ENCODE measurements at regions not wholly inside any gene's neighbourhood (a gene's known extent, or its start where the extent isn't known, plus 50 kb on each side); places are given as distances from the start of the nearest gene placed in this dataset.

DNA sequence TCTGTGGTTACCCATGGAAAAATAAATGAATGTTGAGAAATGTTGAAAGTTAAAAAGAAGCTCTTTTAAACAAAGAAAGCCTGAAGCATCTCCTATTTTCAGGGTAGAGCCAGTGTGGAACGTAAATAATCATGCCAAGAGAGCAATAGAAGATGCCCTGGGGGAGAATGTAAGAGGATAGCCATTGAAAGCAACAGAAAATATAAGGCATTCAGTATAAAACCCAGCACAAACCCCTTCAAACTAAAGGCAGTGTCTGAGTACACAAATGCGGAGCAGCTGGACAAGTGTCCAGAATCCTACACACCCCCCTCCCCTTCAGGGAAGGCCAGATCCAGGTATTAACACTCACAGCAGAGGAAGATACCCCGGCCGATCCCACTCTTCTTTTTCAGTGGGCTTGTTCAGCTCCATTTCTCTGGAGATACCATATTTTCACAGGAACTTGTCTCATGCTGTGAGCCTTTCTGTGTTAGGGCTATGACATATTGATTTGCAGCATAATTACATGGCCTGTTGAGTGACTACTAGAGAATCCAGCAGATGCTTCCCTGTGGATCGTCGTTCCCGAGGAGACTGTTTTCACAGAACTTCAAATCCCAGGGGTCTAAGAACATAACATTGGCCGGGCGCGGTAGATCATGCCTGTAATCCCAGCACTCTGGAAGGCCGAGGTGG is 101.2 kb downstream of the PLK2 start:
- DNase-seq (ENCODE audit: low spot score) = no peak
- intact Hi-C loops (cut with DNase I) = no loop called here

DNA sequence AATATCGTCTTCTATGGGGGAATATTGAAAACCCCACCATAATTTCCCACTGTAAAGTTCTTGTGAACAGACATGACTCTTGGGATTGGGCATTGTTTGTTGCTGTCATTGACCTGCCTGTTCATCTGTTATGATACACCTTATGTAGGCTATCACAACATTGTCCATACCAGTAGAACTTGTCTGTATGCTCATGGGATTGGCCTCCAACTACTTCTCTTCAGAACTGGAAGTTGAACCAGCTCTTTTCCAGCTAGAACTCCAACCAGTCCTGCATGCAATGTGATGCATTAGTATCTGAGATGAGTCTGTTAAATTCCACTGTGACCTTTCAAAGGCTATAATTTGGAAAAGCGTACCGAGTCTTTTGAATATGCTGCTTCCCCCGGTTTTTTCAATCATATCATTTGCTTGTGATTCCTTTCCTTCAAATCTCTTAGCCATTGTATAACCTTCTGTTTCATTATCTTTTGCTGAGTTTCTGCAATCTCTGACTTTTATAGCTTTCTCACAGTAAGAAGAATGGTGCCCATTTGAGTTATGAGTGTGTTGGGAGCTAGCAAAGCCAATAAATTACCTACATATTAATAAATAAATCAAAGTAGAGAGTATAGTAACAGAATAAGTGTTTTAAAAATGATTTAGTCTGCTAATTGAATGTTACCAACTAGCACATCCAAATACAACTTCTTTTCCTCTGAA is 101.9 kb downstream of the PLK2 start:
- no peak for DNase-seq (ENCODE audit: low spot score)
- intact Hi-C loops (cut with DNase I) = no loop called here

DNA sequence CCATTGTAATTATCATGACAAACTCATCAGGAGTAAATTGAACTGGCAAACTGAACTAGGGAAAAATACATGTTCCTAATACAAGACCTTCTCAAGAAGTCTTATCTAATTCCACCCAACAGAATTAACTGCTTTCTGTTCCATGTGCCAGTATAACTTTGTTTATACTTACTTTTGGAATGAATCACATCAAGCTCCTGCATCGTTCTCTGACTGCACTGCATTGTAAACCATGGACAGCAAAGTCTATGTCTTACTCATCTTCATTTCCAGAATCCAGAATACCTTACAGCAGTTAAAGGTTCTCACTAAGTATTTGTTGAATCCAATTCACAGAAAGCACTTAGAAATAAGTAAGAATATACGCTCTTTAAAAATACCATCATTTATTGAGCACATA is 102.8 kb downstream of the PLK2 start:
- DNase-seq (ENCODE audit: low spot score) = no peak
- intact Hi-C loops (cut with DNase I) = no loop called here

DNA sequence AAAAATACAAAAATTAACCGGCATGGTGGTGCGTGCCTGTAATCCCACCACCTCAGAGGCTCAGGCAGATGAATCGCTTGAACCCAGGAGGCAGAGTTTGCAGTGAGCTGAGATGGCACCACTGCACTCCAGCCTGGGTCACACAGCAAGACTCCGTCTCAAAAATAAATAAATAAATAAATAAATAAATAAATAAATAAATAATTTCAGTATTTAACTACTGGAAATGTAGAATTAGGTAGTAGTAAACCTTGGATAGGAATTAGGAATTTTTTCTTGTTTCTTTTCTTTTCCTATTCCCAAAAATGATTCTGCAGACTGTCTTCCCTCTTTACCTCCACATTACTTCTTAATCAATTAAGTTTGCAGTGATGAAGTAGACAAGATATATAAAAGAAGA is 103.2 kb downstream of the PLK2 start:
- intact Hi-C loops (cut with DNase I) = no loop called here
- no peak for DNase-seq (ENCODE audit: low spot score)

DNA sequence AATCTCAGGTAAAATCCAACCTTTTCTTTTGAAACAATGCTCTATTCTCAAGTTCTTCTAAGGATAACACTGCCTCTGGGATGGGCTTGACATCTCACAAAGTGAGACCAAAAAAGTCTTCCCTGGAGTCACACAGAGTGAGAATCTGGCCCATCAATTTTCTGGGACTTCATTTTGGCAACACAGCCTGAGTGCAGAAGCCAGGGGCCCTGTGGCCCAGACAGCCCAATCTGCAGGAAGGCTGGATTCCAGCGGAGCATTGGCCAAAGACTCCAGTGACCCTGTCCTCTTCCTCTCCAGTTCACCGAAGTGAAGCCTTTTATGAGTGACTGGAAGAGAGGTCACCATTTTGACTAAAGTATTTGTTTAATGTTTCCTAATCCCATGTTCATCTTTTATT is 105.1 kb downstream of the PLK2 start:
- no peak for DNase-seq (ENCODE audit: low spot score)
- intact Hi-C loops (cut with DNase I) = no loop called here

DNA sequence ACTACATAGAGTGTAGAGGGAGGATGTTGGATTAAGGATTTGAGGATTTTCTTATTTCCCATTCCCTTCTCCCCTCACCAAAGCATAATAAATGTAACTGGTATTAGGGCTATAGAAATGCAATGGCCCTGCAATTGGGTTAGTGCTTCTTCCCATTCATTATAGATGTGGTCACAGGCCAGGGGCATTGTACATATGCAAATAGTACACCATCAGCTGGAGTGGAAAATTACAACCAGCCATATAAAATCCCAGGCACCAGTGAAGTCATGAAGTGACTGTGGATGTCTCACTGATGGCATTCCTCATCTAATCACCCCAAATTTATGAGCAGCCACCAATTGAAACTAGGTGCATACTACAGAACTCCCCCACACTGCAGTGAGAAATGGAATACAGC is 105.9 kb downstream of the PLK2 start:
- intact Hi-C loops (cut with DNase I) = no loop called here
- no peak for DNase-seq (ENCODE audit: low spot score)

DNA sequence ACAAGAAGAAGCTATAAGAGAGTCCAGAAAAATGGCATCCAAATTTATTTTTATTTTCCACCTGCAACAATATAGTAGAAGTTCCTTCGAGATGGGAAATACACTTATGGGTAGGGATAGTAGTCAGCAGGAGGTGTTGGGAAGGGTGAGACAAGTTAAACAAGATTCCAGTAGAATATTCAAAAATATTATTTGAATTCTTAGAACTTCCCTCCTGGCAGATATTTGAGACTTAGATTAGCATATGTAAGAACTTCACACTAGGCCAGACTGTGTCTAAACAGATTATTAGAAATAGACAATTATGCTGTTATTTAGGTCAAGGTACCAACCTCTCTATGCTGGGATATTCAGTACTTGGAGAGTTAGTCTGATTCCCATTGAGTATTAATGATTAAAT is 108.7 kb downstream of the PLK2 start:
- intact Hi-C loops (cut with DNase I) = no loop called here
- no peak for DNase-seq (ENCODE audit: low spot score)

DNA sequence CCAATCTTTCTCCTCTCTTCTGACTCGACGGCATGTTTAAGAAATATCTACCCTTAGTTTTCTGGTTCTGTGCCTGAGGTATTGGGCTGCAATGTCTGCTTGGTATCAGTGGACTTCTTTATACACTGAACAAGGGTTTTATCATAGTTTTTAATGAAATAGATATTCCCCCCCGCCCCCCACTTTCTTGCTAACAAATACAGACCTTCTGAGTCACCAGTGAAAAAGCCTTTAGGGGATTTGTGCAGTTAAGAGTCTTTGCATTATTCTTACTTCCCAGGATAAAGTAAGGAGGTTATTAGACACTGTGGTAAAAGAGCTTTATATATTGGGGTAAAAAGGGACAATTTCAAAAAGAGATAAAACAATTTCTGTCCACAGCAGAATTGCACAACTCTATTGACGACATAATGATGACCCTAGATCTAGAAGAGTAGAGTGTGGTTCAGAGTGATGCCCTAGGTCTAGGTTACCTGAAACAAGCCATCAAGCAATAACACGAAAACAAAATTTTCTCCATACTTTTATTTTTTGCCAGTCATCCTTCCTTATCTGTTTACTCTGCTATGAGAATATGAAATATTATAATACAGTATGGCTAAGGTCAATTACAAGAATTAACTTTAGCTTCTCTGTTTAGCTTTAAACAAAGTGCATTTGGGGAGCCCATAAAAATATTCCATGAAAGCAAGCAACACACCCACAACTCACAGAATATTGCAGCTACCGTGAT is 110.7 kb downstream of the PLK2 start:
- intact Hi-C loops (cut with DNase I) = no loop called here
- DNase-seq (ENCODE audit: low spot score) = no peak

DNA sequence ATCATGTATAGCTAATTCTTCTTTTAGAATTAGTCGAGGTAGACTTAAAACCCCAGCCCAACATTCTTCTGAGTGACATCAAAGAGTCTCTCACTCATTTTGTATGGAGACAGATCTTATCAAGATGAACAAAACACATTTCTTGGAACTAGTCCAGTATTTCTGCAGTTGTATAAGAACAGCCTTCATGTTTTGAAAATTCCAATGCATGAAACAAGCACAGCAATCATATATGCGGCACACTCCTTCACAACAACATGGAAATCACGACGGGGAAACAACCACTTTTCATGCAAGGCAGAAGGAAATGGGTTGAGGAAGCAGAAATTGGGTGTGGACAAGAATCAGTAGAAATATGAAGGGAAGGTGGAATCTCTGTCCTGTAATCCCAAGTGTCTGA is 113.8 kb downstream of the PLK2 start:
- intact Hi-C loops (cut with DNase I) = no loop called here

DNA sequence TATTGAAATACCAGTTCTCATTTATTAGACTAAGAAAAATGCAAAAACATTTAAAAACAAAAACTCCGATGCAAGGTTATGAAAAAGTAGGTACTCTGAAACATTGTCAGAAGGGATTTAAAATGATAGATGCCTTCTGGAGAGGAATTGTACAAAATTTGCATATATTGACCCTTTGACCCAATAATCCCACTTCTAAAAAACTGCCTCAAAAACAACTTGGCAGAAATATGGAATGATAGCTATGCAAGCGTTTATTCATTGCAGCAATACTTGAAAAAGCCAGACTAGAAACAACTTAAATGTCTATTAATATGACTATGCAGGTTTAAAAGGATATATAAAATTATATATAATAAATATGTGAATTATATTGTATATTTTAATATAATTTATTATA is 118.4 kb downstream of the PLK2 start:
- intact Hi-C loops (cut with DNase I) = no loop called here
- no peak for DNase-seq (ENCODE audit: low spot score)

More for the DNA sequence above, 113.8 kb downstream of the PLK2 start:
- DNase-seq (ENCODE audit: low spot score) = no peak

DNA sequence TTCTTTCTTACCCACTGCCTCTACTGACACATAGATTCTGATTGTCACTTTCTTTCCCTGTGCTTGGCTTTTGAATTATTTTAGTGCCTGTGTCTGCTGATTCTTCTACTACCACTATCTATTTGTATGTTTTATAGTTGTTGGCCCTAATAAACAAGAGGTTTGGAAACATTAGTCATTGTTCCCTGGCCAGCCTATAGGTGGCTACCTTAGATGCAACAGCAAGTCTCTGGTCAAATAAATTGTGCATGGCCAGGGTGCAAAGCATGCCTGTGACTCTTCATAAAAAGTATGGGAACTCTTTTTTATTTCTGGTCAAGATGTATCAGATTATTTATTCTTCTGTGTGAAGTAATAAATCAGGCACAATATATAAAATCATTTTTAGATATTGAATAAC is 124.4 kb downstream of the PLK2 start:
- intact Hi-C loops (cut with DNase I) = loop anchor here in 1 of 2 donors (10.0 kb wide), 1 partner anchor 199 kb away; no protein-coding TSS in a partner anchor

DNA sequence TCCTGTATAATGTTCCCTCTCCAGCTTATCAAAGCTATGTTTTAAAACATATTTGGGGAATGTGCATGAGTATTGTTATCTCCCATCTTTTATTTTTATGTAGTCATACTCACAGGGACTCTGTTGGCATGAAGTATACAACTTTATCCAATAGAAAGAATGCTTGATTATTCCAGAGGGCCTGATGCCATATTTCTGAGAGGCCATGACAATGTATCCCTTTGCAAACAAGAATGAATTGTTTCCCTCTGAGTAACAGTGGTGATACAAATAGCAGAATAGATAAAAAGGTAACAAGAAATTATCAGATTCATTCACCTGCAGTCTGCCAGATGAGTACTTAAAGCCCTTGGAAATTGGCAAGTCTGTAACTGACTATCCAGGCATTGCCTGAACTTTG is 125.9 kb downstream of the PLK2 start:
- intact Hi-C loops (cut with DNase I) = loop anchor here in 1 of 2 donors (10.0 kb wide), 1 partner anchor 201 kb away; no protein-coding TSS in a partner anchor
- no peak for DNase-seq (ENCODE audit: low spot score)

More for the DNA sequence above, 124.4 kb downstream of the PLK2 start:
- DNase-seq (ENCODE audit: low spot score) = no peak

DNA sequence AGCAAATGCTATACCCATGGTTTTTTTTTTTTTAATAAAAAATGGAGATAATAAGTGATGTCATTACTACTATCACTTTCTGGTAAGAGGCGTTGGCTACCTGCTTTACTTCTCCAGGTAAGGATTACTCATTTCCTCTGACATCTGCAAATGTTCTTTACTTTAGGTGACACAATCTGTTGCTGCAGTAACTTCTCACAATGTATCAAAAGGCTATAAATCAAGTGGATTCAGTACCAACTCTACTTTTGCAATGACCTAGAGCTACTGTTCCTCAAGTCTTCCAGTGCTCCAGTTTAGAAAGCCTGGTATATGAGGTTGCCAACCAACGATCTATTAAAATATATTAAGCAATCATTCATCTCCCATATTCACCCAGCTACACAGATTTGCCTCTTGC is 129.1 kb downstream of the PLK2 start:
- intact Hi-C loops (cut with DNase I) = loop anchor here in 1 of 2 donors (10.0 kb wide), 1 partner anchor 204 kb away; no protein-coding TSS in a partner anchor
- no peak for DNase-seq (ENCODE audit: low spot score)

DNA sequence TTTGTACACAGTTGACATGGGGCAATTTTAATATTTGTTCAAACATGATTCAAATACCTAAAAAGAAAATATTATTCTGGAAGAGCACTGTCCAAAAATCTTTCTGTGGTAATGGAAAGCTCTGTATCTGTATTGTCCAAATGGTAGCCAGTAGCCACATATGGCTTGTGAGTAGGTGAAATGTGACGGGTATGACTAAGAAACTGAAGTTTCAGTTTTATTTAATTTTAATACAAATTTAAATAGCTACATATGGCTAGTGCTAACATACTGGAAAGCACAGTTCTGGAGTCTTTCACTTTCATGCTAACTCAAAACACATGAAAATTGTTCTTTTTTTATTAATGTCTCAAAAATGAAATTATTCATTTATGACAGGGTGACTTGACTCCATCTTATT is 132.6 kb downstream of the PLK2 start:
- intact Hi-C loops (cut with DNase I) = no loop called here

DNA sequence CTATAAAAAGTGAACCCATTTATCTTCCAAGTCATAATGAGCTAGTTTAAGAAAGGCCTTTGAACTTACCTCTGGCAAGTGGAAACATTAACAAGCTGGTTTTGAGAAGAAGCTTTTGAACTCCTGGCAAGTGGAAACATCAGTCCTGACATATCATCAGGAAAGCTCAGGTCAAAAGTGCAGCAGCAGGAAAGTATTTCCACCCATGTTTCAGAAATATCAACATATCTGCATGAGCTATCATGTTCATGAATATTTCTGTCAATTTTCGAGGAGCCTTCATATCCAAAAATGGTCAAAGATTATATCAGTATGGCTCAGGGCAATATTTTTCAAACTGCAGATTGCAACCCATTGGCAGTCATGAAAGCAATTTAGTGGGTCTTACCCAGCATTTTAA is 133.9 kb downstream of the PLK2 start:
- intact Hi-C loops (cut with DNase I) = no loop called here
- DNase-seq (ENCODE audit: low spot score) = no peak

More for the DNA sequence above, 132.6 kb downstream of the PLK2 start:
- DNase-seq (ENCODE audit: low spot score) = no peak

DNA sequence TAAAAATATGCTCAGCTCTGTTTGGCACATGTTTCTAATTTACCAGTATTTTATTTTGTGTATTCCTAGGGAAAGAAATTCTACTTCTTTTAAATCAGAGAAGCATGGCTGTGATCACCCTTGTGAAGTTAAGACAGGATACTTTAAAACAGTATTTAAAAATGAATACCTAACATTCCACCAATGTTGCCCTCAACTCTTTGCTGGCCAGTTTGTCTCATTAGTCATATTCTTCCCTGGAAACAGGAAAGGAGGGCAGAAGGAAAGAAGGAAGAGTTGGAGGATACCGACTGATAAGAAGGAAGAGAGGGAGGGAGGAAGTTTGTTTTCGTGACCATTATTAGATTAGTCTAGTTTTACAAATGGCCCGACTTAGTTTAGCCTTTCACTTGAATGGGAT is 137.4 kb downstream of the PLK2 start:
- intact Hi-C loops (cut with DNase I) = no loop called here
- DNase-seq (ENCODE audit: low spot score) = no peak

DNA sequence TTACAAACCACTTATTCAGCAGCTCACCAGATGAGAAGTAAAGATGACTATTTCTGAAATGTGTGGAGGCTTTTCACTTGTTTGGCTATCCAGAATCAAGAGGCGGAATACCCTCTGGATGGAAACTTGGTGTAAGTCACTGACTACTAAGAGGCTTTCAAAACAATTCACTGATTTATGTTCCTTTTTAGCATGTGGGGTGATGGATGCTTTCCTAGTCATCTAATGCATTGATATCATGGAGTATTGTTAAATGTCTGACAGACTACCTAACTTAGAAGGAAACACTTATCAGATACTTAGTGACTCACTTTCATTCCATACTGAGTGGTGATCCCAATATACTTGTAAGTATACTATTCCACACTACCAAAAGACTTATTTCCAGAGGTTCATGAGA is 141.4 kb downstream of the PLK2 start:
- DNase-seq (ENCODE audit: low spot score) = no peak
- intact Hi-C loops (cut with DNase I) = no loop called here

DNA sequence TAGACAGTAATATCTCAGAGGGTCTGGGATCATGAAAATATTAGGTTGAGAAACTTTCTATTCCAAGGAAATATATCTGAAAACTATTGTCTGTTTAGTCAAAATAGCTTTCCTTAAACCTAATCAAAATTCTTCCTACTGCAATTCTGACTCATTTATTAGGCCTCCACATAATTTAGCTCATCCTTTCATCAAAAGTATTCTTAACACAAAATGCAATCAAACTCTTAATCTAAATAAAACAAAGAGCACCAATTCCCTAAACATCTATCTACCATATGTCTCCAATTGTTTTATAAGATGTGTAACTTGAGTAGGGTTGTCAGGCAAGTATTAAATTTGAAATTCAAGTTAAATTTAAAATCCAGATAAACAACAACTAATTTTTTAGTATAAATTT is 142.1 kb downstream of the PLK2 start:
- no peak for DNase-seq (ENCODE audit: low spot score)
- intact Hi-C loops (cut with DNase I) = no loop called here

DNA sequence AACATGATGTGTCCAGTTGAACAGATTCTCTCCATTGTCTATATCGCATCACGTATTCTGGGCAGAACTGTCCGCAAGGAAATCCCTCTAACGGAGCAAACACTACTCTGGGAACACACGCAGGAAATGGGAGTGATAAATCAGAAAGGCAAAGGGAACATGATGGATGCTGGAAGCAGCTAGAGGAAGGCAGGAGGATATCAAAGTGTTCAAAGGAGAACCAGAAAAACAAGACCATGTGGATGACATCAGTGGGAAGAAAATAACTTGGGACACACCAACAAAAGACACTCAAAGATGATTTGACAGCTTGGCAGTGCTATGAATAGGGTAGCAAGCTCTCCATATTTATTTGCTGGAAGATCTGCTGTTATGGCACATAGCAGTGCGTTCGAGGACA is 142.9 kb downstream of the PLK2 start:
- intact Hi-C loops (cut with DNase I) = no loop called here
- no peak for DNase-seq (ENCODE audit: low spot score)

DNA sequence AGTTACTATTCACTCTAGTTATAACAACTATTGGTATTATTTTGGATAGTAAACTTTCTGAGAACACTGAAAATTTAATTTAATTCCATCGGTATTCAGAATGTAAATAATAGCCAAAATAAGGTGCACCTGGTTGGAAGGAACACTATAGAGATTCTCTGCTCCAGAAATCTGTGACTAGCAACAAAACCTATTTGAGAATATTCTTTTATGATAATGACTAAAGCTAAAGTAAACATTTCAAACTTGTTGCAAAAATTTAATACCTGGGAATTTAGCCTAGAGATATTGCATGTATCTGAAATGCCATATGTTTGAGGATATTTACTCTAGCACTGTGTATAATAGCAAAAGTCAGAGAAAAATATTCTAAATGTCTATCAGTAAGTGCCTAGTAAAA is 144.1 kb downstream of the PLK2 start:
- no peak for DNase-seq (ENCODE audit: low spot score)

More for the DNA sequence above, 144.1 kb downstream of the PLK2 start:
- intact Hi-C loops (cut with DNase I) = no loop called here

Data from posterior vena cava (tissue), 2 donors.